ENCODE measurements at regions not wholly inside any gene's neighbourhood (a gene's known extent, or its start where the extent isn't known, plus 50 kb on each side); places are given as distances from the start of the nearest gene placed in this dataset.

- no peak overlapping the region for H3K27ac ChIP-seq (ENCODE audit: low read depth, low read length)
- H3K36me3 ChIP-seq (ENCODE audit: low read length) = no peaks in the 10 kb centered on the region
- H4K20me1 ChIP-seq (ENCODE audit: low read depth, low read length) = no peaks in the 10 kb centered on the region
- no peak overlapping the region for H3K9ac ChIP-seq (ENCODE audit: low read length)
- H3K9me3 ChIP-seq (ENCODE audit: insufficient read depth, low read length) = no peaks in the 10 kb centered on the region
- H3K27me3 ChIP-seq (ENCODE audit: low read length) = no peaks in the 10 kb centered on the region
- no peaks in the 10 kb centered on the region for H3F3A ChIP-seq (ENCODE audit: insufficient read depth)
- no peaks in the 10 kb centered on the region for H3K9me2 ChIP-seq (replicated peaks; ENCODE audit: insufficient read depth, low read length)
- H3K4me3 ChIP-seq (ENCODE audit: insufficient read depth, low read length, poor library complexity, severe bottlenecking) = no peak overlapping the region
- TF ChIP-seq EZH2phosphoT487 (conservative IDR thresholded peaks at IDR 0.05; ENCODE audit: low read length) = no peak
- TF ChIP-seq CTCF (IDR thresholded peaks at IDR 0.05; ENCODE audit: insufficient read depth, low read length, poor library complexity, severe bottlenecking) = no peak
- no peak overlapping the region for H2AFZ ChIP-seq (ENCODE audit: low read depth, low read length, severe bottlenecking)
- H3K79me2 ChIP-seq (ENCODE audit: insufficient read depth, low read length) = no peaks in the 10 kb centered on the region
- H3K4me2 ChIP-seq (ENCODE audit: low read depth, low read length, poor library complexity, severe bottlenecking) = no peak overlapping the region
These were observed 321.2 kb downstream of the DCDC2C start for GRCh38 chr2:4024605-4025004.

GRCh38 chr2:4029081-4029480, 325.7 kb downstream of the DCDC2C start:
- Histone ChIP-seq H3K27ac (ENCODE audit: low read depth, low read length) (no peak overlapping the region), H3F3A (ENCODE audit: insufficient read depth) (no peaks in the 10 kb centered on the region), H3K36me3 (ENCODE audit: low read length) (no peaks in the 10 kb centered on the region), H3K27me3 (ENCODE audit: low read length) (no peaks in the 10 kb centered on the region), H3K4me2 (ENCODE audit: low read depth, low read length, poor library complexity, severe bottlenecking) (no peak overlapping the region), H3K9me3 (ENCODE audit: insufficient read depth, low read length) (no peaks in the 10 kb centered on the region), H3K4me3 (ENCODE audit: insufficient read depth, low read length, poor library complexity, severe bottlenecking) (no peak overlapping the region), H3K9ac (ENCODE audit: low read length) (no peak overlapping the region), H4K20me1 (ENCODE audit: low read depth, low read length) (no peaks in the 10 kb centered on the region), H2AFZ (ENCODE audit: low read depth, low read length, severe bottlenecking) (no peak overlapping the region), H3K9me2 (replicated peaks; ENCODE audit: insufficient read depth, low read length) (no peaks in the 10 kb centered on the region), H3K79me2 (ENCODE audit: insufficient read depth, low read length) (no peaks in the 10 kb centered on the region)
- no peak for TF ChIP-seq CTCF (IDR thresholded peaks at IDR 0.05; ENCODE audit: insufficient read depth, low read length, poor library complexity, severe bottlenecking)
- TF ChIP-seq EZH2phosphoT487 (conservative IDR thresholded peaks at IDR 0.05; ENCODE audit: low read length) = no peak

GRCh38 chr2:4039896-4040295, 336.5 kb downstream of the DCDC2C start:
- H3K9ac ChIP-seq (ENCODE audit: low read length) = no peak overlapping the region
- no peaks in the 10 kb centered on the region for H4K20me1 ChIP-seq (ENCODE audit: low read depth, low read length)

More at GRCh38 chr2:4039896-4040295, 336.5 kb downstream of the DCDC2C start:
- Histone ChIP-seq H2AFZ (ENCODE audit: low read depth, low read length, severe bottlenecking) (no peak overlapping the region), H3K4me2 (ENCODE audit: low read depth, low read length, poor library complexity, severe bottlenecking) (no peak overlapping the region), H3K36me3 (ENCODE audit: low read length) (no peaks in the 10 kb centered on the region), H3K4me3 (ENCODE audit: insufficient read depth, low read length, poor library complexity, severe bottlenecking) (no peak overlapping the region), H3F3A (ENCODE audit: insufficient read depth) (no peaks in the 10 kb centered on the region), H3K27ac (ENCODE audit: low read depth, low read length) (no peak overlapping the region), H3K79me2 (ENCODE audit: insufficient read depth, low read length) (no peaks in the 10 kb centered on the region), H3K9me2 (replicated peaks; ENCODE audit: insufficient read depth, low read length) (no peaks in the 10 kb centered on the region), H3K9me3 (ENCODE audit: insufficient read depth, low read length) (no peaks in the 10 kb centered on the region), H3K27me3 (ENCODE audit: low read length) (no peaks in the 10 kb centered on the region)
- TF ChIP-seq EZH2phosphoT487 (conservative IDR thresholded peaks at IDR 0.05; ENCODE audit: low read length) (no peak), CTCF (IDR thresholded peaks at IDR 0.05; ENCODE audit: insufficient read depth, low read length, poor library complexity, severe bottlenecking) (no peak)
